DND-41 (cell line): ENCODE measurements at regions not wholly inside any gene's neighbourhood (a gene's known extent, or its start where the extent isn't known, plus 50 kb on each side); places are given as distances from the start of the nearest gene placed in this dataset.

ENCODE experiments used
- EZH2 ChIP-seq: IDR thresholded peaks from 3 replicates; pipeline ENCODE4 v1.6.1; 2012; ENCODE audit warnings: borderline replicate concordance, low read depth, mild to moderate bottlenecking, moderate library complexity, low read length, inconsistent platforms; ENCODE audit not compliant: severe bottlenecking
- TF ChIP-seq, protein P1 (sequence below): IDR thresholded peaks from 2 replicates; pipeline ENCODE4 v1.5.1; 2012; ENCODE audit warnings: borderline replicate concordance, low read length, moderate library complexity, mild to moderate bottlenecking; ENCODE audit not compliant: poor library complexity, severe bottlenecking; ENCODE audit errors: extremely low read depth

DNA sequence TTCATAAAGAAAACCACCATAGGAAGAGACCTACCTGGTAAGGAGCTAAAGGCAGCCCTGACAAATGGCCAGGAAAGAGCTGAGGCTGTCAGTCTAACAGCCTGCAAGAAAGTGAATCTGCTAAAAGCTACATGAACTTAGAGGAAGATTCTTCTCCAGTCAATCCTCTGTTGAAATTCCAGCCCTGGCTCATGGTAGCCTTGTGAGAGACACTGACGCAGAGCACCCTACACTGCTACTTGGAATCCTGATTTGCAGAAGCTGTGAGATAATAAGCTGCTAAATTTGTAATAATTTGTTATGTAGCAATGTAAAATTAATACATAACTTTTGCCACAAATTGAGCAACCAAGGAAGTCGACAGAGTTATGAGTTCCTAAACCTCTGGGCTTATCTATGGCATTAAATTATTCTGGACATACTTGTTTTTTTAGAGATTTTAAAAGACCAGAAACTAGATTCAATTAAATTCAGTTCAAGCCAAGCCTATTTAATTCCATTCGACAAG lies 257.0 kb downstream of the ETNK1 start:
- TF ChIP-seq, protein P1, sequence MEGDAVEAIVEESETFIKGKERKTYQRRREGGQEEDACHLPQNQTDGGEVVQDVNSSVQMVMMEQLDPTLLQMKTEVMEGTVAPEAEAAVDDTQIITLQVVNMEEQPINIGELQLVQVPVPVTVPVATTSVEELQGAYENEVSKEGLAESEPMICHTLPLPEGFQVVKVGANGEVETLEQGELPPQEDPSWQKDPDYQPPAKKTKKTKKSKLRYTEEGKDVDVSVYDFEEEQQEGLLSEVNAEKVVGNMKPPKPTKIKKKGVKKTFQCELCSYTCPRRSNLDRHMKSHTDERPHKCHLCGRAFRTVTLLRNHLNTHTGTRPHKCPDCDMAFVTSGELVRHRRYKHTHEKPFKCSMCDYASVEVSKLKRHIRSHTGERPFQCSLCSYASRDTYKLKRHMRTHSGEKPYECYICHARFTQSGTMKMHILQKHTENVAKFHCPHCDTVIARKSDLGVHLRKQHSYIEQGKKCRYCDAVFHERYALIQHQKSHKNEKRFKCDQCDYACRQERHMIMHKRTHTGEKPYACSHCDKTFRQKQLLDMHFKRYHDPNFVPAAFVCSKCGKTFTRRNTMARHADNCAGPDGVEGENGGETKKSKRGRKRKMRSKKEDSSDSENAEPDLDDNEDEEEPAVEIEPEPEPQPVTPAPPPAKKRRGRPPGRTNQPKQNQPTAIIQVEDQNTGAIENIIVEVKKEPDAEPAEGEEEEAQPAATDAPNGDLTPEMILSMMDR: no peak
- TF ChIP-seq EZH2: no peak
